ENCODE measurements at regions not wholly inside any gene's neighbourhood (a gene's known extent, or its start where the extent isn't known, plus 50 kb on each side); places are given as distances from the start of the nearest gene placed in this dataset.

DNA sequence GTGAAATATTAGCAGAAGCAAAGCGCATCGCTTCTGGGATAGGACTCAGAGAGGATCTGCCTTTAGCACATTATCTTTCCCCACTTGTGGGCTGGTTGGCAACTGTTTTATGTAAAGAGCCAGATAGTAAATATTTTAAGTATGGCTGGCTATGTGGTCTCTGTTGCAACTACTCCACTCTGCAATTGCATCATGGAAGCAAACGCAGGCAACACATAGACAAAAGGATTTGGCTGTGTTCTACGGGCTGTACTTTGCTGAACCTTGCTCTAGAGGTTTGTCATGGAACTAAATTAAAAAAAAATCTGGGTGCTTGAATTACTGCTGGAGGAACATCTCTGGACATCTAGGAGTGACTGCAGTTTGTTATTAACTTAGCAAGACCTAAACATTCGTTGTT, 307.8 kb upstream of the TPK1 start:
- TF ChIP-seq TAF1 (IDR thresholded peaks at IDR 0.05; ENCODE audit: borderline replicate concordance, low read depth, low read length) = no peak
- TF ChIP-seq POLR2AphosphoS5 (IDR thresholded peaks at IDR 0.05; ENCODE audit: low read depth, low read length) = no peak
- no peak for TF ChIP-seq POLR2A (IDR thresholded peaks at IDR 0.05; ENCODE audit: low read depth, low read length)
